ENCODE measurements at regions not wholly inside any gene's neighbourhood (a gene's known extent, or its start where the extent isn't known, plus 50 kb on each side); places are given as distances from the start of the nearest gene placed in this dataset.

DNA sequence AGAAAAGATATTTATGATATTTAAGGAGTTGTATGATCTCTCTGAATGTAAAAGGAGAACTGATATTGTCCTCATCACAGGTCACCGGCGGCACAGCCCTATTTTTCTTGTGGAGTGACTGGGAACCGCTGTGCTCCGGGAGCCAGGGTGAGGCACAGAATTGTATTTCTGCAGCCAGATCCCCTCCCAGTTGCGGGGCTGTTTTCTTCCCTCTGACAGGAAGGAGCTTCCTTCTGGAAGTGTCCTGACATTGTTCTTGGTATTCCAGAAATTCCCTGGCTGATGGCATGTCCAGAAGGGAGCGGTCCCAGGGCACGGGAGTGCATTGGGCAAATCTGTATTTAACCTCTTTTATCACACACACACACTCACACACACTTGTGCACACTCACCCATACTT is 268.6 kb upstream of the FOXF1 start:
- H3K36me3 ChIP-seq (ENCODE audit: control insufficient read depth, insufficient read depth, low read length): no peaks in the 10 kb centered on the region
- H3K27ac ChIP-seq (ENCODE audit: low read depth, low read length): no peak overlapping the region

DNA sequence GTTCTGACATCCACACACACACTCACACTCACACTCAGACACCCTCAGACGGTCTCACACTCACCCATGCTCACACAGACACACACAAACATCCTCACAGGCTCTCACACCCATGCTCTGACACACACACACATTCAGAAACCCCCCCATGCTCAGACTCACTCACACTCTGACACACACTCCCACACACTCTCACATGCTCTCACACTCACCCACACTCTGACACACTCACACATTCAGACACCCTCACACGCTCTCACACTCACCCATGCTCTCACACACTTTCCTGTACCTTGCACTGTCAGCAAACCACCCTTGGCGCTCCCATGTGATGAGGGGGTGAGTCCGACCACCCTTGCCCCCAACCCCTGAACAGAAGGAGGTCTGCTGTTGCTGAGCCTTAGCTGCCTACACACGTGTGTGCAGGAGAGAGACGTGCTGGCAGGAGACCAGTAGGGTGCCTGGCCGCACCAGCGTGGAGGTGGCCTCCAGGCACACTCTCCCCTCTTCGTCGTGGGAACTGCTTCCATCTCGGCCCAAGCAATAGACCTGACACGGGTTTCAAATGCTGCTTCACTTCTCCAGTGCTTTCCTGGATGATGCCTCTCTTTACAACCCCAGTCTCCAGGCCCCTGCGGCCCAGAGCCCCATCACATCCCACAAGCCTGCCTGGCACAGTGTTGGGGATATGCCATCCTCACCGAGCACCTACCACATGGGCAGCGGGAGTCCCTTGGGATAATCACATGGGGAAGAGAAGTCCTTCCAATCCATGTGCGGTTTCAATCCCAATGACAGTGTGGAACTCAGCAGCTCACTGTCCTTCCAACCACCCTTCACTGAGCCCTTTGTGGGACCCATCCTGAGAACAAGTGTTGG is 267.8 kb upstream of the FOXF1 start:
- Histone ChIP-seq H3K4me3 (ENCODE audit: low read length) (no peak overlapping the region), H3K27me3 (ENCODE audit: control insufficient read depth, insufficient read depth, low read length) (no peaks in the 10 kb centered on the region), H3K36me3 (ENCODE audit: control insufficient read depth, insufficient read depth, low read length) (no peaks in the 10 kb centered on the region), H3K27ac (ENCODE audit: low read depth, low read length) (no peak overlapping the region), H3K4me1 (ENCODE audit: control insufficient read depth, insufficient read depth, low read length) (peaks cover 2% of the 10 kb centered on the region), H3K9ac (ENCODE audit: low read length) (no peak overlapping the region)

More for the DNA sequence above, 268.6 kb upstream of the FOXF1 start:
- Histone ChIP-seq H3K9ac (ENCODE audit: low read length) (no peak overlapping the region), H3K27me3 (ENCODE audit: control insufficient read depth, insufficient read depth, low read length) (no peaks in the 10 kb centered on the region), H3K4me3 (ENCODE audit: low read length) (no peak overlapping the region), H3K4me1 (ENCODE audit: control insufficient read depth, insufficient read depth, low read length) (peaks cover 2% of the 10 kb centered on the region)

DNA sequence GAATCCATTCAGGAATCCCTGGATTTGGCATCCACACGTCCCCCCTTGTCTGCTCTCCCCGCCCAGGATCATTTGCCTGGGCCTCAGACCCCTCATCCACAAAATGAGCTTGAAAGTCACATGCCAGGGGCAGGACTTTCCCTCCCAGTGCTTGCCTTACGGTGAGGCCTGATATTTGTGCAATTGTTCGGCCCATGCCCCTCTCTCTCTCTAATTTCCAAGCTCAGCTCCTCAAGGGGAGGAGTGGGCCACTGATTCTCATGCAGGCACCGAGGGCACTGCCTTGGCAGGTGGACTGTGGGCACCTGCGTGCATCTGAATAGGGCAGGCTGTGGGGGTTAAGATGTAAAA is 267.2 kb upstream of the FOXF1 start:
- peaks cover 2% of the 10 kb centered on the region for H3K4me1 ChIP-seq (ENCODE audit: control insufficient read depth, insufficient read depth, low read length)

DNA sequence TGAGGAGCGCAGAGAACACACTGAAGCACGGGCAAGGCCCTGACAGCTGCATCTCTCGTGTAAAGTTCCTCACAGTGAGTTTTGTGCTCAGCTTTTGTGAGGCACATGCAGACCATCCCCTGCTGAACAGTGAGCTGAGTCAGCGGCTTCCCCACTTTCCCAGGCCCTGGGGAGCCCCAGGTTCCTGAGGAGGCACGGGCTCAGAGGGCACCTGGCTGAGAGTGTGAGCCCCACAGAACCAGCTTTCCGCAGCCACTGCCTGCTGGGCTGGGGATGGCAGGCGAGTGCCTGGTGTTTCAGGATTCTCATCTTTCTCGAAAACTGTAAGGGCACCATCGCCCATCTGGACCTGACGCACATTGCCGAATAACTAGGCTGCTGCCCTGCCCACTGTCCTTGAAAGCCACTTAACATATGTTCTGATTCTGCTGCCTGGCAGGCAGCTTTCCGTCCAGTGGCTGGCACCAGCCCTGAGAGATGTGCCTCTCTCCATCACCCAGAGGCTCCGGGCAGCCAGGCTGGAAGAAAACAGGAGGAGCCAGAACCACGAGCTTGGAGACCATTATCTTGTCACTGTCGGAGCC is 266.7 kb upstream of the FOXF1 start:
- Histone ChIP-seq H3K9ac (ENCODE audit: low read length) (no peak overlapping the region), H3K36me3 (ENCODE audit: control insufficient read depth, insufficient read depth, low read length) (no peaks in the 10 kb centered on the region), H3K4me3 (ENCODE audit: low read length) (no peak overlapping the region), H3K27ac (ENCODE audit: low read depth, low read length) (no peak overlapping the region), H3K4me1 (ENCODE audit: control insufficient read depth, insufficient read depth, low read length) (peaks cover 2% of the 10 kb centered on the region), H3K27me3 (ENCODE audit: control insufficient read depth, insufficient read depth, low read length) (no peaks in the 10 kb centered on the region)

More for the DNA sequence above, 267.2 kb upstream of the FOXF1 start:
- Histone ChIP-seq H3K27ac (ENCODE audit: low read depth, low read length) (no peak overlapping the region), H3K9ac (ENCODE audit: low read length) (no peak overlapping the region), H3K27me3 (ENCODE audit: control insufficient read depth, insufficient read depth, low read length) (no peaks in the 10 kb centered on the region), H3K36me3 (ENCODE audit: control insufficient read depth, insufficient read depth, low read length) (no peaks in the 10 kb centered on the region), H3K4me3 (ENCODE audit: low read length) (no peak overlapping the region)

DNA sequence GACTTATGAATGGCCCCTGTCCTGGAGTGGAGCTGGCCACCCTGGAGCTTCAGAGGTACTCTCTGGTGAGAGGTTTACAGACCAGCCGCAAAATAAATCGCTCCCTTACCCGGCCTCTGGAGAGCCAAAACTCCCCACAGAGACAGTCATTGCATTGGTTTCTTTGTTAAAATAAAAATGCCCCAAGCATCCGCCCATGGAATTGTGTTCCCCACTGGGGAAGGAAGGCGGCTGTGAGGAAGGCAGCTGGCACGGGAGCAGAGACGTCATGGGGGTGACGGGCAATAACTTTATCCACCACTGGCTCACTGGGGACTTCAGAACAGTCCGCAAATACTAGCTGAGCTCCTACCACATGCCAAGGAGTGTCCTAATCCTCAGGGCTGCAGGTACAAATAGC is 266.2 kb upstream of the FOXF1 start:
- H3K27ac ChIP-seq (ENCODE audit: low read depth, low read length): no peak overlapping the region
- no peaks in the 10 kb centered on the region for H3K36me3 ChIP-seq (ENCODE audit: control insufficient read depth, insufficient read depth, low read length)
- no peak overlapping the region for H3K9ac ChIP-seq (ENCODE audit: low read length)

DNA sequence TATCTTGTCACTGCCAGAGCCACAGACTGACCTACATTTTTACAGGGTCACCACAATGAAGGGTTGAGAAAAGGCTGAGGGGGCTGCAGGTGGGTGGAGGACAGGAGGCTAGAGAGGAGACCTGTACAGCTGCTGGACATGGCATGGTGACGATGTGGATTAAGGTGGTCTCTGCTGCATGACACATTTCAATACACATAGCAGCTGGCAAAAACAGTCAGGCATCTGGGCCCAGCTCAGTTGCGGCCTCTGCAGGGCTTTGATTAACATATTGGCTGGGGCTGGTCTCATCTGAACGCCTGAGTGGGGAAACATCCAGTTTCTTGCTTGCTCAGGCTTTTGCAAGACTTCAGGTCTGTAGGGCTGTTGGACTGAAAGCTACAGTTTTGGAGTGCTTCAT is 265.4 kb upstream of the FOXF1 start:
- Histone ChIP-seq H3K4me3 (ENCODE audit: low read length) (no peak overlapping the region), H3K9ac (ENCODE audit: low read length) (no peak overlapping the region), H3K27ac (ENCODE audit: low read depth, low read length) (no peak overlapping the region), H3K4me1 (ENCODE audit: control insufficient read depth, insufficient read depth, low read length) (peaks cover 2% of the 10 kb centered on the region), H3K27me3 (ENCODE audit: control insufficient read depth, insufficient read depth, low read length) (no peaks in the 10 kb centered on the region), H3K36me3 (ENCODE audit: control insufficient read depth, insufficient read depth, low read length) (no peaks in the 10 kb centered on the region)

More for the DNA sequence above, 266.2 kb upstream of the FOXF1 start:
- Histone ChIP-seq H3K4me1 (ENCODE audit: control insufficient read depth, insufficient read depth, low read length) (peaks cover 2% of the 10 kb centered on the region), H3K4me3 (ENCODE audit: low read length) (no peak overlapping the region), H3K27me3 (ENCODE audit: control insufficient read depth, insufficient read depth, low read length) (no peaks in the 10 kb centered on the region)

DNA sequence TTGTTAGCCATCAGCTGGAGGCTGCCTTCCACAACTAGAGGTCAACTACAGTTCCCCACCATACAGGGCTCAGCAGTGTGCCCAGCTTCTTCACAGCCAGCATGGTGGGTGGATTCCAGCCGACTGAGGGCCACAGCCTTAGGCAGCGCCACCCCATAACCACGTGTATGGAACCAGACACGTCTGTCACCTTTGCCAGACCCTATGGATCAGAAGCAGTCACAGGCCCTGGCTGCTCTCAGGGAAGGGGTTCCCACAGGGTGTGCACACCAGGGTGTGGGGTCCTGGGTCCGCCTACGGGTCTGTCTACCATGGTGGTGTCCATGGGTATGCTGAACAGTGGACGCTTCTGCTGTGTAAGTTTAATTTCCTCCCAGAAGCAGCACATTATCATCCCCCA is 265.0 kb upstream of the FOXF1 start:
- Histone ChIP-seq H3K4me1 (ENCODE audit: control insufficient read depth, insufficient read depth, low read length) (no peaks in the 10 kb centered on the region), H3K9ac (ENCODE audit: low read length) (no peak overlapping the region), H3K27me3 (ENCODE audit: control insufficient read depth, insufficient read depth, low read length) (no peaks in the 10 kb centered on the region), H3K4me3 (ENCODE audit: low read length) (no peak overlapping the region), H3K27ac (ENCODE audit: low read depth, low read length) (no peak overlapping the region), H3K36me3 (ENCODE audit: control insufficient read depth, insufficient read depth, low read length) (no peaks in the 10 kb centered on the region)

DNA sequence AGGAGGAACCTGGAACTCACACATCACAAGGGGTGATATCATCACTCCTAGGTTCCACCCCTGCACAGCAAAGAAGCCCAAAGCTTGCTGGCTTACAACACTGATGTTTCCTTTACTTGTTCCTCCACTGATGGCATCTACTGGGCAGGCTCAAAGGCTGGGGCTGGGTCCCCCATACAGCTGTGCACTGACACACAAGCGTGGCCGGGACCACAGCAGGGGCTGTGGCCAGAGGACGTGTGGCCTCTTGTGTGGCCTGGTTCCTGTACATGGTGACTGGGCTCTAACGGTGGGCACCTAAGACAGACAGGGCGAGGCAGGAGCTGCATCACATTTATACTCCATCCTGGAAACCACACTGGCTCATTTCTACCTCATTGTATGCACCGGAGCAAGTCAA is 264.4 kb upstream of the FOXF1 start:
- H3K9ac ChIP-seq (ENCODE audit: low read length): no peak overlapping the region
- no peaks in the 10 kb centered on the region for H3K36me3 ChIP-seq (ENCODE audit: control insufficient read depth, insufficient read depth, low read length)
- H3K4me3 ChIP-seq (ENCODE audit: low read length): no peak overlapping the region
- H3K4me1 ChIP-seq (ENCODE audit: control insufficient read depth, insufficient read depth, low read length): no peaks in the 10 kb centered on the region
- no peak overlapping the region for H3K27ac ChIP-seq (ENCODE audit: low read depth, low read length)
- H3K27me3 ChIP-seq (ENCODE audit: control insufficient read depth, insufficient read depth, low read length): no peaks in the 10 kb centered on the region

DNA sequence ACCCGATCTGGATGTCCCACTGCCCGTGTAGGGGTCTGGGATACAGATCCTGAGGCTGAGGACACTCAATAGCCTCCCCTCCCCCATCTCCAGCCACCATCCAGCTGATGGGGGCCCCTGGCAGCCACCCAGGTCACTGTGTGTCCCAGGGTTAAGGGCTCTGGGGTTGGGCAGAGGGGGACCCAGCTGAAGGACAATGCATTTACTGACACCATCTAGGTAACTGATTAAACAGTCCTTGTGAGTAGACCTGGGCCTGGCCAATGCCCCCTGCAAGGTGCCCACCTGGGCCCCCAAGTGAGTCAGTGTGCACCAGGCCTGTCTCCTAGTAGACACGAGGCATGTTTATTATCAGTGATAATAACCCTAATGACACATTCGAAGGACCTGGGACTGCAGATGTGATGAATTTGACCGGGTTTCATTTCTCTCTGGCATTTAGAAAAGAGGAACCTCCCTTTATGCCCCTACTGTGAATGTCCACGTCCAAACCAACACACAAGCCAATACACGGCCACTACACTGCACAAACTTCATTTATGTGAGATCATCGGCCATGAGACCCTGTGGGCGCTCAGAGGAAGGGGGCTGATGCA is 261.9 kb upstream of the FOXF1 start:
- Histone ChIP-seq H3K4me3 (ENCODE audit: low read length) (no peak overlapping the region), H3K27me3 (ENCODE audit: control insufficient read depth, insufficient read depth, low read length) (no peaks in the 10 kb centered on the region), H3K4me1 (ENCODE audit: control insufficient read depth, insufficient read depth, low read length) (no peaks in the 10 kb centered on the region), H3K9ac (ENCODE audit: low read length) (no peak overlapping the region), H3K27ac (ENCODE audit: low read depth, low read length) (no peak overlapping the region), H3K36me3 (ENCODE audit: control insufficient read depth, insufficient read depth, low read length) (no peaks in the 10 kb centered on the region)

DNA sequence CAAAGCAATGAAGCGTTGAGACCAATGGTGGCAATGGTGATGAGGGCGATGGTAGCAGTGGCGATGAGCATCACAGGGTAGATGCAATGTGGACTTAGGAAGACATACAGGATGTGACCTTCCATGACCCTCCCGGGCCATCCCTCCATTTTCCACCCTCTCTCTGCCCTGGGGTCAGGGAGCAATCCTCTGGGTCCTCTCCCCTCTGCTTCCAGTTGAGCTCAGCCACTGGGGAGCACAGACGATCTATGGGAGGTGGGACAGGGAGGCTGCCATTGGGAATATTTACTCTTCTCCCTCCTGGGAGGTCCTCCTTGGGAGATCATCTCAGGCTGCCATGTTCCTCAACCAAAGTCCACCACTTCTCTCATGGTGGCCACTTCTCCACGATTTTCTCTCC is 260.7 kb upstream of the FOXF1 start:
- Histone ChIP-seq H3K4me3 (ENCODE audit: low read length) (no peak overlapping the region), H3K36me3 (ENCODE audit: control insufficient read depth, insufficient read depth, low read length) (no peaks in the 10 kb centered on the region), H3K27me3 (ENCODE audit: control insufficient read depth, insufficient read depth, low read length) (no peaks in the 10 kb centered on the region), H3K27ac (ENCODE audit: low read depth, low read length) (no peak overlapping the region), H3K9ac (ENCODE audit: low read length) (no peak overlapping the region), H3K4me1 (ENCODE audit: control insufficient read depth, insufficient read depth, low read length) (no peaks in the 10 kb centered on the region)

DNA sequence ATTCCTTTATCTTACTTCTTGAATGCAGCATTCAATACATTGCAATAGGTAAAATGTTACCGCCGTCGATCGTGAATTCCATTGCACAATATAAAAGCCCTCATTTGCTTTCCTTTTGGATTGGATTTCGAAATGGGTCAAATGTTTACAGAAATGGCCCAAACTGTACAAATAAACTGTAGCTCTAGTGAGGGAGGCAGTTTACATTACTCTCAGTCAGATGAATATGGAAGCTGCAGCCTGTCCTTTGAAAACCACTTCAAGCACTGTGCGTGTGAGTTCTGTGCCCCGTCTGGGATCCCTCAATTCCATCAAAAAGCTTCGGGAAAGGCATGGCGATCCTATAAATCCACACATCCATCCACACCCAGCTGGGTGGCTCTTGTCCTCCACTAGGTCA is 258.6 kb upstream of the FOXF1 start:
- Histone ChIP-seq H3K27me3 (ENCODE audit: control insufficient read depth, insufficient read depth, low read length) (no peaks in the 10 kb centered on the region), H3K4me3 (ENCODE audit: low read length) (no peak overlapping the region), H3K36me3 (ENCODE audit: control insufficient read depth, insufficient read depth, low read length) (no peaks in the 10 kb centered on the region), H3K9ac (ENCODE audit: low read length) (no peak overlapping the region), H3K4me1 (ENCODE audit: control insufficient read depth, insufficient read depth, low read length) (no peaks in the 10 kb centered on the region), H3K27ac (ENCODE audit: low read depth, low read length) (no peak overlapping the region)

DNA sequence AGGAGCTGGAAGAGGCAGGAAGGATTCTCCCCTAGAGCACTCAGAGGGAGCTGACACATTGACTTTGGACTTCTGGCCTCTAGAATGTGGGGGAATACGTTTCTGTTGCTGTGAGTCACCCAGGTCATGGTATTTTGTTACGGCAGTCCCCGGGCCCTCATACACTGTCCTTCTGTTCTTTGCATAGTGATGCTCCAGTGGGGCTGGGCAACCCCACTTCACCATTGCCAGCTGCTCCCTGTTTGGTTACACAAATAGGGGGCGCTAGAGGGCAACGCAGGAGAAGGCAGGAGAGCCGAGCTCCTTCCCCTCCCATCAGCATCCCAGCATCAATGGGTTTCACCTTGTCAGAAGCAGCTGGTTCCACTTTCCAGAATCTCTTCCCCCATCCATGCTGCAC is 257.7 kb upstream of the FOXF1 start:
- Histone ChIP-seq H3K4me3 (ENCODE audit: low read length) (no peak overlapping the region), H3K27me3 (ENCODE audit: control insufficient read depth, insufficient read depth, low read length) (no peaks in the 10 kb centered on the region), H3K4me1 (ENCODE audit: control insufficient read depth, insufficient read depth, low read length) (no peaks in the 10 kb centered on the region), H3K36me3 (ENCODE audit: control insufficient read depth, insufficient read depth, low read length) (no peaks in the 10 kb centered on the region), H3K9ac (ENCODE audit: low read length) (no peak overlapping the region), H3K27ac (ENCODE audit: low read depth, low read length) (no peak overlapping the region)

DNA sequence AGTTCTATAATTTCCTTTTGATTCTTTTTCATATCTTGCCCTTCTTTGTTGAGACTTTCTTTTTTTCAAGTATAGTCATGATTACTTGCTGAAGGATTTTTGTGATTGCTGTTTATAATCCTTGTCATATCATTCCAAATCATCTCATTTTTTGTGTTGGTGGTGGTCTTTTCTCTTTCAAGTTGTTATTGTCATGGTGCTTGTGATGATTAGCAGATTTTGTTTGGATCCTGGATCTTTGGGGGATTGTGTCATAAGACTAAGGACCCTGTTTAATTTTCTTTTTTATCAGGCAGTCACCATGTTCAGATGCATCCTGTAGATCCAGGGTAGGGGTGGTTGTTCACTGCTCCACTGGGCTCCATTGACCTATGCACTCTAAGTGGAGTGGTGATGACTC is 254.4 kb upstream of the FOXF1 start:
- Histone ChIP-seq H3K27ac (ENCODE audit: low read depth, low read length) (no peak overlapping the region), H3K36me3 (ENCODE audit: control insufficient read depth, insufficient read depth, low read length) (no peaks in the 10 kb centered on the region), H3K27me3 (ENCODE audit: control insufficient read depth, insufficient read depth, low read length) (no peaks in the 10 kb centered on the region), H3K4me1 (ENCODE audit: control insufficient read depth, insufficient read depth, low read length) (no peaks in the 10 kb centered on the region), H3K4me3 (ENCODE audit: low read length) (no peak overlapping the region), H3K9ac (ENCODE audit: low read length) (no peak overlapping the region)

All from rectal smooth muscle tissue (tissue), 1 donor.